Tibial artery (tissue), 4 donors: ENCODE measurements at regions not wholly inside any gene's neighbourhood (a gene's known extent, or its start where the extent isn't known, plus 50 kb on each side); places are given as distances from the start of the nearest gene placed in this dataset.
"Not testable (repeated sequence)": the region's sequence is repeated elsewhere in the genome, so short reads cannot be mapped to it uniquely, and the experiment has no call there.

Experiments used
- DNase-seq, 2 donors: peaks; one replicate each; pipeline ENCODE4 v3.0.0-alpha.2; 2019
- H3K27ac ChIP-seq, 2 donors: fragments of 200-600 bp; sonication (generic) in 1 of 2; 1 replicate in 1 of 2; 2 replicates in 1 of 2; pipeline ENCODE4 v1.5.1; 2018 to 2019; ENCODE audit warnings: mild to moderate bottlenecking in 1 of 2
- H3K27me3 ChIP-seq, 2 donors: fragments of 200-600 bp; sonication (generic) in 1 of 2; one replicate each; pipeline versions ENCODE4 v1.5.1 to v1.6.0; 2016 to 2019
- H3K36me3 ChIP-seq, 3 donors: fragments of 200-600 bp; sonication (generic) in 2 of 3; one replicate each; pipeline ENCODE4 v1.5.1; 2016 to 2019; ENCODE audit warnings: mild to moderate bottlenecking in 2 of 3
- H3K4me1 ChIP-seq, 4 donors: fragments of 200-600 bp; sonication (generic) in 2 of 4; 1 replicate in 3 of 4; 2 replicates in 1 of 4; pipeline ENCODE4 v1.5.1; 2016 to 2019
- H3K4me3 ChIP-seq, 2 donors: fragments of 200-600 bp; sonication (generic) in 1 of 2; 1 replicate in 1 of 2; 2 replicates in 1 of 2; pipeline ENCODE4 v1.5.1; 2018 to 2019; ENCODE audit warnings: mild to moderate bottlenecking in 2 of 2
- H3K9me3 ChIP-seq, 3 donors: fragments of 200-600 bp; sonication (generic) in 1 of 3; one replicate each; pipeline ENCODE4 v1.5.1; 2016 to 2019
- CTCF ChIP-seq, 2 experiments: fragments of 200-600 bp in 1 of 2; fragments of 450-650 bp in 1 of 2; IDR thresholded peaks; one replicate each; pipeline ENCODE4 v1.5.1; 2017 to 2019; ENCODE audit warnings: antibody characterized with exemption in 2 of 2, mild to moderate bottlenecking in 1 of 2, moderate library complexity in 1 of 2
- intact Hi-C: fragments of 100-400 bp; cut with DNase I; formaldehyde crosslinking; loops from one replicate; pipeline ENCODE4 v1.15.0; 2023; ENCODE audit warnings: low total_unique reads

- H3K9me3 ChIP-seq = no peaks in the 10 kb centered on the region
- no peak for DNase-seq
- H3K27me3 ChIP-seq = no peaks in the 10 kb centered on the region
- peaks cover 0 to 10% (median 2%) of the 10 kb centered on the region in 4 donors for H3K4me1 ChIP-seq
- H3K4me3 ChIP-seq = no peak overlapping the region
- intact Hi-C loops = no loop called here
- H3K36me3 ChIP-seq = no peaks in the 10 kb centered on the region
- TF ChIP-seq CTCF (IDR thresholded peaks at IDR 0.05) = no peak
- H3K27ac ChIP-seq = no peak overlapping the region
These were observed 81.1 kb upstream of the PIM1 start for GRCh38 chr6:37088897-37089296.

GRCh38 chr6:37089783-37090182, 80.2 kb upstream of the PIM1 start:
- H3K27ac ChIP-seq = no peak overlapping the region
- H3K9me3 ChIP-seq = no peaks in the 10 kb centered on the region
- no peaks in the 10 kb centered on the region for H3K27me3 ChIP-seq
- intact Hi-C loops = no loop called here
- H3K4me3 ChIP-seq = no peak overlapping the region
- TF ChIP-seq CTCF (IDR thresholded peaks at IDR 0.05) = no peak
- H3K4me1 ChIP-seq = peaks cover 0 to 10% (median 2%) of the 10 kb centered on the region in 4 donors
- no peak for DNase-seq
- no peaks in the 10 kb centered on the region for H3K36me3 ChIP-seq

- intact Hi-C loops, H3K9me3 ChIP-seq: not testable (repeated sequence)
These were observed 78.8 kb upstream of the PIM1 start for GRCh38 chr6:37091104-37091503.

GRCh38 chr6:37091586-37091985, 78.4 kb upstream of the PIM1 start:
- H3K36me3 ChIP-seq, H3K27me3 ChIP-seq, H3K4me3 ChIP-seq, intact Hi-C loops, H3K9me3 ChIP-seq, DNase-seq, H3K27ac ChIP-seq: not testable (repeated sequence)
- H3K4me1 ChIP-seq = peaks cover 0 to 10% (median 2%) of the 10 kb centered on the region in 4 donors

More at GRCh38 chr6:37091104-37091503, 78.8 kb upstream of the PIM1 start:
- not testable (repeated sequence) for H3K36me3 ChIP-seq, H3K27me3 ChIP-seq, H3K4me3 ChIP-seq, H3K27ac ChIP-seq, DNase-seq
- peaks cover 0 to 10% (median 2%) of the 10 kb centered on the region in 4 donors for H3K4me1 ChIP-seq

- Histone ChIP-seq H3K4me3 (no peak overlapping the region), H3K36me3 (no peaks in the 10 kb centered on the region), H3K27ac (no peak overlapping the region), H3K27me3 (no peaks in the 10 kb centered on the region), H3K9me3 (no peaks in the 10 kb centered on the region), H3K4me1 (peaks cover 0 to 10% (median 2%) of the 10 kb centered on the region in 4 donors)
- no peak for TF ChIP-seq CTCF (IDR thresholded peaks at IDR 0.05)
- intact Hi-C loops = no loop called here
- DNase-seq = no peak
These were observed 76.8 kb upstream of the PIM1 start for GRCh38 chr6:37092923-37093727.

GRCh38 chr6:37093728-37094069, 76.3 kb upstream of the PIM1 start:
- Histone ChIP-seq H3K4me1 (peaks cover 0 to 10% (median 2%) of the 10 kb centered on the region in 4 donors), H3K27me3 (no peaks in the 10 kb centered on the region), H3K4me3 (no peak overlapping the region), H3K36me3 (no peaks in the 10 kb centered on the region), H3K9me3 (no peaks in the 10 kb centered on the region), H3K27ac (no peak overlapping the region)
- no peak for TF ChIP-seq CTCF (IDR thresholded peaks at IDR 0.05)
- no peak for DNase-seq
- intact Hi-C loops = no loop called here
